ENCODE measurements at regions not wholly inside any gene's neighbourhood (a gene's known extent, or its start where the extent isn't known, plus 50 kb on each side); places are given as distances from the start of the nearest gene placed in this dataset.
"Not testable (repeated sequence)": the region's sequence is repeated elsewhere in the genome, so short reads cannot be mapped to it uniquely, and the experiment has no call there.

DNA sequence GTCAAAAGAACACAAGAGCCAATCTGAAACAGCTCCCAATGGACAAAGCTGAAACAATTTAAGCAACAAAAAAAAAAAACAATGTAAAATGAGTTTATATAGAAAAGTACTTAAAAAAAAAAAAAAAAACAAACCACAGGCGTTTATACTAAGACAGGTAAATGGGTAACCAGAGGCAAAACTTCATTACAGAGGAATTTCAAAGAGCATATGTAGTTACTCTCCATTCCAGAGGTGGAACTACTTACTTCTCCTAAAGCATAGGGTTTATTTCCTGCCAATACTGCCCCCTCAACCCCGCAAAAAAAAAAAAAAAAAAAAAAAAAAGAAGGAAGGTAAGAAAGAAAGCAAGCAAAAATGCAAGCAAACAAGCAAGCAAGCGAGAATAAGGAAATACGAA is 132.9 kb downstream of the LIG4 start:
- DNase-seq (ENCODE audit: low read depth in 2 of 2) = no peak

DNA sequence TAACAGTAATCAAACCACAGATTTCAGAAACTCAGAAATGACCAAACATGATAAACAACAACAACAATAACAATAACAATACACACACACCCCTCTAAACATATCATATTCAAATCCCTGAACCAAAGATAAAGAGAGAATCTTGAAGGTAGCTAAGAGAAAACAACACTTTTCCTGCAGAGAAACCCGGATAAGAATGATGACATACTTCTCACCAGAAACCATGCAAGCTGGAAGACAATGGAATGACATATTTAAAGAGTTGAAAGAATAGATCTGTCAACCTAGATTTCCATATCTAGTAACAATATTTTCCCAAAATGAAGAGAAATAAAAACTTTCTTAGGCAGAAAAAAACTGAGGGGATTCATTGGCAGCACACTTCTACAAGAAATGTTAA is 138.1 kb downstream of the LIG4 start:
- DNase-seq (ENCODE audit: low read depth in 2 of 2) = no peak

DNA sequence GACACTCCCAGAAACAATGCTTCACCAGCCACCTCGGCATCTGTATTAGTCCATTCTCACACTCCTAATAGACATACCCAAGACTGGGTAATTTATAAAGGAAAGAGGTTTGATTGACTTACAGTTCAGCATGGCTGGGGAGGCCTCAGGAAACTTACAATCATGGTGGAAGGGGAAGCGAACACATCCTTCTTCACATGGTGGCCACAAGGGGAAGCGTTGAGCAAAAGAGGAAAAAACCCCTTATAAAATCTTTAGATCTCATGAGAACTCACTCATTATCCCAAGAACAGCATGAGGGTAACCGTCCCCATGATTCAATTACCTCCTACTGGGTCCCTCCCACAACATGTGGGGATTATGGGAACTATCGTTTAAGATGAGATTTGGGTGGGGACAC is 140.9 kb downstream of the LIG4 start:
- DNase-seq (ENCODE audit: low read depth in 2 of 2) = not testable (repeated sequence)

DNA sequence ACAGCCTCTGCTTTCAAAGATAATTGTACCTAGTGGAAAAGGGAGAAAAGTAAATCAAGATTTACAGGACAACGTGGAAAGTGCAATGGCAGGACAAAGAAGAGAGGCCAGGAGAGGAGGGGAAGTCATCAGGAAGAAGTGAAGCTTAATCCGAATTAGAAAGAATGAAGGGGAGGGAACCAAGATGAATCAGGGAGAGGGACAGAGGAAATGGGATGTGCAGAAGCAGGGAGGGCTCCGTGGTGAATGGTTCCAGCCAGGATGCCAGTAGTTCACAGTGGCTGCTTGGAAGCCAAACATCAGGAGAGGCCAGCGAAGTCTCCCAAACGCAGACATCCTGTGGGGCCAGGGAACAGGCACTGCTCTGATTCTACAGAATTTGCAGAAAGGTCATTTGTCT is 144.4 kb downstream of the LIG4 start:
- DNase-seq (ENCODE audit: low read depth in 2 of 2) = no peak

DNA sequence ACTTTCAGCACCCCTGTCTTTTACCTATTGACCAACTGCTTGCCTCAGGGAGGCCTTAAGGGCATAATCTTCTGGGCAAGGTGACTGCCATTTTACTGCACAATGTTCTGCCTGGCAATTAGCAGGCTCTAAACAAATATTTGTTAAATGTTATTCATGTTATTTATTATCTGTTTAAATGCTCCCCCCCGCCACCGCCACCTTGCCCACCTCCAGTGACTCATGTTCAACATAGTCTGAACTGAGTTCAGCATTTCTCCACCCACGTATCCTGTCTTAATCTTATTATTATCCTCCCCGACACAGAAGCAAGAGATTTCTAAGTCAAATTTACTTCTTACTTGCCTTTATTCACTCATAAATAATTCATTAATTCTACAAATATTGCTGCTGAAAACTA is 144.8 kb downstream of the LIG4 start:
- DNase-seq (ENCODE audit: low read depth in 2 of 2) = no peak

DNA sequence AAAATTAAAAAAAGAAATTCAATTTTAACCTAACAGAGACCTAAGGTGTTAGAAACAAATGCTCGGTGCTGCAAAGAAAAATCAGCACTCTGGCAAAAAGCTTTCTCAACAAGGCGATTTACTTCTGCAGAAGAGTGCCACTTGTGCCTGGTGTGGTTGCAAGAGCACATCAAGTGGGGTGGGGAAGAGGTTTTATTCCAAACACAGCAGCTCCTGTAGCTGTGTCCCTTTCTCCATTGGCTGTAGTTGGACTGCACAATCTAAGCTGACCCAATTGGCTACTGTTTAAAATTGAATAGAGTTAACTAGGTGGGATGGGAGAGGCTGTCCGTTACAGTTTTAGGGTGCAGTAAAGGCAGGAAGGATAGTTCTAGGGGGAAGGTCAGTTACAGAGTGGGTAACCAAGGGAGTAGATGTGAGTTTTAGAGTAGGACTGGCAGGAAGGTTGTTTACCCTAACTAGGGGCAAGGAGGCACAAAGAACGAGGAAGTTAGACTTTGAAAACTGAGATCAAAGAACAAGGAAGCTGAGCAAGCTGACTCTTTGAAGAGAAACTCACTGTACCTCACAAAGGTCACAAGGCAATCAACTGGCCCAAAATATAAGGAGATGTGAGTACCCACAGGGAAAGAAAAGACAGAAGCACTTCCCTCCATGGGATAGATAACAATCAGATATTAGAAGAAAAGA is 145.7 kb downstream of the LIG4 start:
- no peak for DNase-seq (ENCODE audit: low read depth in 2 of 2)

DNA sequence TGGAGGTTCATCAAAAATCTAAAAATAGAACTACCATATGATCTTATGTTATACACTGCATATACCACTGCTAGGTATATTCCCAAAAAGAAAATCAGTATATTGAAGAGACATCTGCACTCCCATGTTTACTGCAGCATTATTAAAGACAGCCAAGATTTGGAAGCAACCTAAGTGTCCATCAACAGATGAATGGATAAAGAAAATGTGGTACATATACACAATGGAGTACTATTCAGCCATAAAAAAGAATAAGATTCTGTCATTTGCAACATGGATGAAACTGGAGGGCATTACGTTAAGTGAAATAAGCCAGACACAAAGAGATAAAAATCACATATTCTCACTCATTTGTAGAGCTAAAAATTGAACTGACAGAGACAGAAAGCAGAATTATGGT is 151.0 kb downstream of the LIG4 start:
- DNase-seq (ENCODE audit: low read depth in 2 of 2) = not testable (repeated sequence)

DNA sequence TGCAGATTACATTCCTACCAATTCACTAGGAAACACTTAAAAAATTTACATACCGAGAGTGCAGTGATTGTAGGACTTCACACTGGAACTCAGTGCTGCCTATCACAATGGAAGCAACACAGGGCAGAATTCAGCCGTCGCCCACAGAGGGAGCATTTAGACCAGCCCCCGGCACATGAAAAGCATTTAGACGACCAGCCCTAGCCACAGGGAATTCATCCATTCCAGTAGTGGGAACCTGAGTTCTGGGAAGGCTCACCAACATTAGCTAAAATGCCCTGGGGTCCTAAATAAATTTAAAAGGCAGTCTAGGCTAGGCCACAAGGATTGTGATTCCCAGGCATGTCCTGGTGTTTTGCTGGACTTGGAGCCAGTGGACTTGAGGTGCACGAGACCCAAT is 155.2 kb downstream of the LIG4 start:
- DNase-seq (ENCODE audit: low read depth in 2 of 2) = no peak

DNA sequence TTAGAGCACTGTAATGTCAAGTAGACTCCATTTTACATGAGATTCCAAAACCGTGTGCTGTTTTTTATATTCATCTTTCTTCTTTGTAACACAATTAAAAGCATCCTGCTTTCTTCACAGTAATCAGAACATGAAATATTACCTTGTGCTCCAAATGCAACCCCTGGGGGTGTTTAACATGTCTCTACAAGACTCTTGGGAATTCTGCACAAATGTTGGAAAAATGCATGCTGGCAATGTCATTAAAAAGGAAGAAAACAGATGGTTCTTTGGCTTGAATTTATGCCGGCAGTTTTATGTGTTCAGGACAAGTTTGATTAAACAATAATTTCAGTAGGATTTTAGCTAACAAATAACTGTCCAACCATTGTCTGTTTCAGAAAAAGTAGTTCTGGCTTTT is 159.1 kb downstream of the LIG4 start:
- DNase-seq (ENCODE audit: low read depth in 2 of 2) = no peak

DNA sequence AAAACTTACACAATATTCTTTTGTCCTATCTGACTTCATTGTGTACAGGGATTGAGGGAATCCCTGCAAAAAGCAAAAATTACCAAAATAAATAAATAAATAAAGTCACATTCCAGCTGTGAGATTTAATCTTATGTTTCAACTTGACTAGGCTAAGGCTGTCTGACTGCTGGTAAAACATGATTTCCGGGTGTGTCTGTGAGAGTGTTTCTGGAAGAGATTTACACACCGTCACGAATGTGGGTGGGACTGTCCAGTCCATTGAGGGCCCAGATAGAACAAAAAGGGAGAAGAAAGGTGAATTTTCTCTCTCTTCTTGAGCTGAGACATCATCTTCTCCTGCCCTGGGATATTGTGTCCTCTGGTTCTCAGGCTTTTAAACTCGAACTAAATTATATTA is 166.1 kb downstream of the LIG4 start:
- no peak for DNase-seq (ENCODE audit: low read depth in 2 of 2)

DNA sequence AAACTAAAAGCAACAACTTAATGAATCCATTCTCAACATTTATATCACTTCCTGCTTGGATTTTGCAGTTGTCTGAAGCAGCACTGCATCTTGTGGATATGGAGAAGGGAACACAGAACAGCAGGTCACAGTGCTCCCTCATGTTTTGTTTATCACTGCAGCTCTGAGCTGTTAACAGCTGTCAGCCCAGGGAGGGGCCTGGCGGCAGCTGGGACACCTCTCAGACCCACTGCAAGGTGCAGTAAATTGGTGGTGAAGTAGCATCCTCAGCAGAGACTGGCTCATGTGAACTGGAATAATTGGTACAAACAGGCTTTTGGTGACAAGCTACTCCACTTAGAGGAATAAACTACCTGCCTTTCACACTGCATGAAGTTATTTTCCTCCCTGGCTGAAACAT is 170.4 kb downstream of the LIG4 start:
- no peak for DNase-seq (ENCODE audit: low read depth in 2 of 2)

DNA sequence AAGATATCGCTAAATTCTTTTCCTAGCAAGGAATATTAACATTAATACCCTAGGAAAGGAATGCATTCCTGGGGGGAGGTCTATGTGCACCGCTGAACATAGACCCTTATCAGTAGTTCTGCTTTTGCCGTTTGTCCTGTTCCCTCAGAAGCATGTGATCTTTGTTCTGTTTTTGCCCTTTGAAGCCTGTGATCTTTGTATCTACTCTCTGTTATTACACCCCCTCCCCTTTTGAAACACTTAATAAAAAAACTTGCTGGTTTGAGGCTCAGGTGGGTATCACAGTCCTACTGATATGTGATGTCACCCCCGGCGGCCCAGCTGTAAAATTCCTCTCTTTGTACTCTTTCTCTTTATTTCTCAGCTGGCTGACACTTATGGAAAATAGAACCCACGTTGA is 172.5 kb downstream of the LIG4 start:
- not testable (repeated sequence) for DNase-seq (ENCODE audit: low read depth in 2 of 2)

DNA sequence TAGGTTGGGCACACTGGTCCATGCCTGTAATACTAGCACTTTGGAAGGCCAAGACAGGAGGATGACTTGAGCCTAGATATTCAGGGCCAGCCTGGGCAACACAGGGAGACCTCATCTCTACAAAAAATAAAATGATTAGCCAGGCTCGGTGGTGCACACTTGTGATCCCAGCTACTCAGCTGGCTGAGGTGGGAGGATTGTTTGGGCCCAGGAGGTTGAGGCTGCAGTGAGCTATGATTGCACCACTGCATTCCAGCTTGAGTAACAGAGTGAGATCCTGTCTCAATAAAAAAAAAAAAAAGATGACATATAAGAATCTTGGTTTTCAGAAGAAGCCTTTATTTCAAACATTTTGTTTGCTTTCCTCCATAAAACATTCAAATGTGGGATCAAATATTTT is 178.0 kb downstream of the LIG4 start:
- no peak for DNase-seq (ENCODE audit: low read depth in 2 of 2)

DNA sequence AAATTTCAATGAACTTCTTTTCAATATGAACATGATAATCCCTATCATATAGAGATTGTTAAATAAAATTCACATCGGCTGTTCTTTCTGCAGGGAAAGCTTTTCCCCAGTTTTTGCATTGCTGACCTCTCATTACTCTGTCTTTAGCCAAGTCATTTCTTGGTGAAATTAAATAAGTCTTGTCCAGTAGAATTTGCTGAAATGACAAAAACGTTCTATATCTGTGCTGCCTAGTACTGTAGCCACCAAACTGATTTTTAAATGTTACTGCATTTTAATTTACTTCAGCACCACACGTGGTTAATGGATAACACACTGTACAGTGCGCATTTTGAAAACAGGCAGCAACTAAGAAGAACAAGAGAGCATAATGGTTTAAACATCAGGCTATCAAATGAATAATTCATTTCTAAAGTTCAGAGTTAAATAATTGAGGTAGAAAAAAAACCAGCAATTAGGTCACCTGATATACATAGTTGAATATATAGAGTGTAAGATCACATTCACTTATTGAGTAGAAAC is 178.9 kb downstream of the LIG4 start:
- DNase-seq (ENCODE audit: low read depth in 2 of 2) = no peak

DNA sequence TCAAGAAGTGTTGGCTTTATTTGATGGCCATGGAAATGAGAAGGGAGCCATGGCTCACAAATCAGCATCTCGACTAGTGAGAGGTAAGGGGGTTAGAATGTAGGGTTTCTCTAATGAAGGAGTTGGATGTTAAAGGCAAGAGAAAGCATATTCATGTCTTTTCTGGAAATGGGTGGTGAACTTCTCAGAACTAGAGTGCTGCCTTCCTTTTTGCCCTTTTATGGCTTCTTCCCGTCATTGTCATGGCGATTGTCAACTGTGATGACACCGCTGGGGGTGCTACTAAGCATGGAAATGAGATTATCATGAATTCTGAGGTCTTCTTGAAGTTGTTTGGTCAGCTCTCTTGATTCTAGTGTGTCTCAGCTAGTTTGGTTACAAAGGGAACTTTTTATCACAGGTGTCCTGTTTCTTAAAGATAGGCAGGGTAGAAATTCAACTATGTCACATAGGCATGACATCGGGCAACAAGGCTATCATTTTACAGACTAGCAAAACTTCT is 180.4 kb downstream of the LIG4 start:
- DNase-seq (ENCODE audit: low read depth in 2 of 2) = no peak

DNA sequence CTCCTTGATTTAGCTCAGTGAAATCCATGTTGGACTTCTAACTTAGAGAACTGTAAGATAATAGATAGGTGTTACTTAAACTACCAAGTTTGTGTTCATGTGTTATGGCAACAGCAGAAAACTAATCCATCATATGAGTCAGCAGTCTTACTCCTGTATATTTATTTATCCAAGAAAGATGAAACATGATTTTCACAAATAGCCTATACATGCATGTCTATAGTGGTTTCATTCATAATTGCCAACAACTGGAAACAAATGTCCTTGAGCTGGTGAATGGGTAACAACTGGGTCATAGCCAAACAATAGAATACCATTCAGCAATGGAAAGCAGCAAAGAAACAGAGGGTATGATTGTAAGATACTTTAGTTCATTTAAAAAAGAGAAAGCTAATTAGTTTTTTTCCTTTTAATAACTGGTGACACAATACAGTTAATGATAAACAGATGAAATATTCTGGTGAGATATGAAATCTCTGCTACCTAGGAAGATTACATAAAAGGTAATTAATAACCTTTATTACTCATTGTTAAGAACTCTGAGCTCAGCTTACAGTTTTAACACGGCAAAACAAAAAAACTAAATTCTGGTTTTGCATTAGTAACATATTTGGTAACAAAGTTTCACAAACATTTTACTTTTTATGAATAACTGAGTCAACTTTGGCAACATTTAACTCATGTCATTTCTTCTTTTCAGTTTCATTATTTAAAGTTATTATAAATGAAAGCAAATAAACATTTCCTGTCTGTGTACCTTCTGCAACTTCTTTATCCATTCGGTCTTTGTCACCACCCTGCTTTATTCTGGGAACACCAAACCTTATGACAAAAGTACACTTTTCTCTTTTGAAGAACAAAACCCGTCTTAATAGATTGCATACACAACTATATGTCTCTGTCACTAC is 181.3 kb downstream of the LIG4 start:
- peak in 1 of 2 donors; percentile 17 for DNase-seq (ENCODE audit: low read depth in 2 of 2)

DNA sequence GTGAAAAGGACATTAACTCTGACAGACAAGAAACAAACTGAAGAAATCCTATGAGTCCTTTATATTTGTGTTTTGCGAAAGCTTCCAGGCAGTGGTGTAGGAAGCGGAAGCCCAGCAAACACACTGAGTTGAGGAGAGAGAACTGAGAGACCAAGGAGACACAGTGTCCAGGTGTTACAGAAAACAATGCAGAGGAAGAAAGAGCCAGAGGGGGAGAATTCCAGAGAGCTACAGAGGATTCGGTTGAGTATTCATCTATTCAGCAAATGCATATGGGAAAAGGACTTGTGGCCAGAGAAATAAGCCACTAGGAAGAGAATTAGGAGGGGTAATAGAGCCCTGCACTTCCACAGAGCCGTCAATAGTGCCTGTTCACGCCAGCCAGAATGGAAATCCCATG is 183.5 kb downstream of the LIG4 start:
- no peak for DNase-seq (ENCODE audit: low read depth in 2 of 2)

DNA sequence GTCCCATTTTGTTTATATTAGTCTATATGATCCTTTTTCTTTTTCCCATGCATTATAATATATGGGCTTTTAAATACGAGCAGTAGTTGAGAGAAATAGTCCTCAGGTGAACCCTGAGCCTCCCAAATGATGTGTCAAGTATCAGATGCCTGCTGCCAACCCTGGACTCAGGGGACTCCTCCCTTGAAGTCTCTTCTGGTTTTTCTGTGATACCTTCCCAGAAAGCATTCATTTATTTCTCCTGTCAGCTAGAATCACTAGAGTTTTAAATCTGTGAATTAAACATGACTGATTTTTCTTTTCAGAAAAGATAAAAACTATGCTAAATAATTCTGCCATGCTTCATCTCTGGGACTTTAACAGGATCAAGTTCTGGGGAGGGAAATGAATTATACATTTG is 184.6 kb downstream of the LIG4 start:
- no peak for DNase-seq (ENCODE audit: low read depth in 2 of 2)

DNA sequence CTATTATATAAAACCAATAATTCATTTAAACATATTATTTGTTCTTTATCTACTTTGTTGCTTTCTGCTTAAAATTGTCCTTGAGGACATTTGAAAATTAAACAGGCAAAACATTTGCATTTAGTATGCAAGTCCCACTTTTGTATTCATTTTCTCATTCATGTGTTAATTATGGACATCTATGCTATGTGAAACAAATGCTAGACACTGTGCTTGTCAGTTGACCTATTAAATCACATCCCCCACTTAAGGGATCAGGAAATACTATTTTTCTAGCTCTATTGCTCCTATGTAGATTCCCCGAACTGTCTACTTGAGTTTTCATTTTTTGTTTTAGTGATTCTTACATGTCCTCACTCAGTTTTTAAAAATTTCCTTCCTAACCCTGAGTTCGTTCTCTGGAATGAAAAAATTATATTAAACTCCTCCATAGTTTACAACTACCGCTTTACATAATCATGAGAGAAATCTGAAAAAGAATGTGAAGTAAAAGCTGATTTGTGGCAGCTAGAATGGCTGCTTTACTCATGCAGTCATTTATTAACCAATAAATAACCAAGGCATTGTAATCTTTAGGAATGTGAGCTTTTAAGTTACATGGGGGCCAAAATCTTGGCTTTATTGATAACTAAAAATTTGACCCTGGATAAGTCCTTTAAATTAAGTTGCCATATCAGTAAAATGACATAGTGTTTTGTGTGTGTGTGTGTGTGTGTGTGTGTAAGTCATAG is 188.5 kb downstream of the LIG4 start:
- no peak for DNase-seq (ENCODE audit: low read depth in 2 of 2)

DNA sequence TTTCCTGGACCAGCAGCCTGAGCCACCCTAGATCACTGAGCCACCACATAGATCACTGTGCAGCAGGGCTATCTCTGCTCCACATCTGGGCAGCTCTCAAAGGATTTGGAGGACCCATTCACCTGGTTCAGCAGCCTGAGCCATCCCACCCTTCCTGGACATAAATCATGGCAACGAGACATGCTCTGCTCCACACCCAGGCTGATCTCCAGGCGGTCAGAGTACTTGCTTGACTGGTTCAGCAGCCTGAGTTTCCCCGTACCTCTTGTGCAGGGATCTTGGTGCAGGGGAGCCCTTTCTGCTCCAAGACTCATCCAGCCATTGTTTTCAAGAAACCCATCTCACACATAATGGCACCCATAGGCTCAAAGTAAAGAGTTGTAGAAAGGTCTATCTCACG is 195.3 kb downstream of the LIG4 start:
- no peak for DNase-seq (ENCODE audit: low read depth in 2 of 2)

DNA sequence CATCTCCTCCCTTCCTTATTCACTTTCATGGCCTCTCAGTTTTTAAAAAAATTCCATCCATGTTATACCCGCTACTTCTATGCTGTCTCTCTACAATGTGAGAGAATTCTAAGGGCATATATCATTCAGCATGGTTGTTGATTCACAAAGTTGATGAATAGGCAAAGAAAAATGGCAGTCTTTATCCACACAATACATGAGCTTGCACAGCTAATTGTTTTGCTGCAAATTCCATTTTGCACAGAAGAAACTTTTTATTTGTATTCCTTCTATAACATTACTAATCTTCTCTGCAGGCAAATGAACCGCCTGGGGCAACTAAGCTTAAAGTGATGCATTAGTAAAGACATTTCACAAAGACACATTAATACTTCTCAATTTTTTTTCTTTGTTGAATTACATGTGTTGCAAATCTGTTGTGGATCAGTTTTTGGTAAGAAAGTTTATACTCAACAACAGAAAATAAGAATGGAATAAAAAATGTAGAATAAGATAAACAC is 196.9 kb downstream of the LIG4 start:
- DNase-seq (ENCODE audit: low read depth in 2 of 2) = no peak

DNA sequence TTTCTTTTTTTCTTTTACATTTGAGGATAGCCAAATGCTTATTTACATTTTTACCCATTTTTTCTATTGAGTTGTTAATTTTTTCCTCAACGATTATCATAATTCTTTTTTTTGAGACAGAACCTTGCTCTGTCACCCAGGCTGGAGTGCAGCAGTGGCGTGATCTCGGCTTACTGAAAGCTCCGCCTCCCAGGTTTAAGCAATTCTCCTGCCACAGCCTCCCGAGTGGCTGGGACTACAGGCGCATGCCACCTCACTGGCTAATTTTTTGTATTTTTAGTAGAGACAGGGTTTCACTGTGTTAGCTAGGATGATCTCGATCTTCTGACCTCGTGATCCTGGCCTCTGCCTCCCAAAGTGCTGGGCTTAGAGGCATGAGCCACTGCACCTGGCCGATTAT is 208.7 kb downstream of the LIG4 start:
- no peak for DNase-seq (ENCODE audit: low read depth in 2 of 2)

Measured in lung microvascular endothelial cell (primary cell).